Left ventricle myocardium superior (tissue), 1 donor: ENCODE measurements at regions not wholly inside any gene's neighbourhood (a gene's known extent, or its start where the extent isn't known, plus 50 kb on each side); places are given as distances from the start of the nearest gene placed in this dataset.
"Not testable (repeated sequence)": the region's sequence is repeated elsewhere in the genome, so short reads cannot be mapped to it uniquely, and the experiment has no call there.

Experiments used
- ATAC-seq: fragments of 200-7000 bp; cut with Tn5 transposase; one replicate; pipeline ENCODE4 v1.9.1; 2020; ENCODE audit warnings: mild to moderate bottlenecking, moderate library complexity
- DNase-seq: peaks from one replicate; pipeline ENCODE4 v3.0.0-alpha.2; 2020
- intact Hi-C: fragments of 100-400 bp; cut with micrococcal nuclease; formaldehyde crosslinking; loops from one replicate; pipeline ENCODE4 v1.11.0; 2022
- donor health status: DM: no; HTN: yes; CAD: no; lungs with severe emphysema.

DNA sequence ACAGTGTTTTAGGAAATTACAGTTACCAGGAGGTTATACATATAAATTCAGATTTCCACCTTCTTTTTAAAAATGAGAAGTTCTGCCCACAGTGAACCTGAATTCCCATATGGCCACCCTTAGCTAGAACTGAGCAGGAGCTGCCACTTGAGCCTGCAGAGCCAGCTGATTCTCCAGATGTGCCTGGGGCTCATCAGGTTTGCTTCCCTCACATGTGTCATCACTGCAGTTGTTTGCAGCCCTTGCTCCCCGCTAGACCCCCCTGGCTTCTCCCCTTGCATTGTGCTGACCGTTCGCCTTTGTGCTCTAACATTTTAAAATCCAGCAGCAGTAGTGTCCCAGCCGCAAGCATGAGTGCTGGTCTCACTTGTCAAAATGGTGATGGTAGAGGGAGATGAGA is 131.1 kb downstream of the UTRN start:
- DNase-seq (no peak), ATAC-seq (peak; percentile 33)
- intact Hi-C loops, result no loop called here

DNA sequence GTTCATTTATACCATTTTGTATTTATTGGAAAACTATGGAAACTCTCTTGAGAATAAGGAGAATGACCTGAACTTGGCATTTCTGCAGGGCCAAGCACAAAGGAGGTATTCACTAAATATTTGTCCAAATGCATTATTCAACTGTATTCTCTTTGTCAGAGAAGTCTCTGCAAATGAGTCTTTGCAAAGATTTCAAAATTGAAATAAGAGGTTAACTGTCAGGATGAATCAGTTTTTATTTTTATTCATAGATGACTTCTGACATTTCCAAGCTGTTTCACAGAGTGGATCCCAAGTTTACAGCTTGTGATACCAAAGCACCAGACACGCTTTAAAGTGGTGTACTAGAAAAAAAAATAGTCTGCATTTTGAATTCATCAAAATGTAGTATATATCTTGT is 131.6 kb downstream of the UTRN start:
- intact Hi-C loops, result no loop called here
- ATAC-seq, result no peak
- no peak for DNase-seq

DNA sequence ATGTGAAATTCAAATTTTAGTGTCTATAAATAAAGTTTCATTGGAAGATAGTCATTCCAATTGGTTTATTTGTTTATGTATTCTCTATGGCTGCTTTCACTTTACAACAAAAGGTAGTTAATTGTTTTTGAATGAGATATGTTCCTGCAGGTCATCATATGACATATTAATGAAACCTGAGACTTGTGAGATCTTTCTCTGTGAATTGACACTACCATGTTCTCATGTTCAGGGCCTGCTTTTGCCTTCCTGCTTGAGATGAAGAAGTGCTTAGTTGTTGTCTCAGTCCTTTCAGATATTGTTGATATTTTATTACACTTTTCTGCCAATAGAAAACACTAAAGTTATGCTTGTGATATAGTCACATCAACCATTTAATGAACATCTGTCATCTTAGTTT is 132.5 kb downstream of the UTRN start:
- ATAC-seq, result no peak
- no peak for DNase-seq
- intact Hi-C loops, result no loop called here

DNA sequence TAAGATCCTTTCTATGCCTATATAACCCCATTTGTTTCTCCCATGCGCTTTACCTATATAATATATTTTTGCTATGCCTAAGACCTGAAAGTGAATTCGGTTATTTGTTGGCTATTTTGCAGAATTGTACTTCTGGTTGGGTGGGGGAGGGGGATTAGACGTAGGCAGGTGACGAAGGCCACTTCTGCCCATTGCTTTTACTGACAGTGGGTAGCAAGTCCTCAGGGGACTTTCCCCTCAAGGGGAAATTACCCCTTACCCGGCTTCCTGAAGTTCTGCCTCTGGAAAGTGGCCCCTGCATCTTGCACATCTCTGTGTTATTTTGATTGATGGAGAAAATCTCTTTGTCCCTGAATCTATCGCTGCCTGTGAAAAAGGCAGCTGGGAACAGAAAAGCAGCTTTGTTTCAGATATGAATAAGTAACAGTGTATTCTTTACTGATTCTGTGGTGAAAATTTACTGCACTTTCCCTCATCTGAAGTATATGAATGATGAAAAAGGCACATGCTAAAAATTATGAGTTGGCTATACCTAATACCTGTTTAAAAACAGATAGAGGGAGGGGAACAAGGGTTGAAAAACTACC is 133.9 kb downstream of the UTRN start:
- intact Hi-C loops, result no loop called here
- DNase-seq (no peak), ATAC-seq (no peak)

DNA sequence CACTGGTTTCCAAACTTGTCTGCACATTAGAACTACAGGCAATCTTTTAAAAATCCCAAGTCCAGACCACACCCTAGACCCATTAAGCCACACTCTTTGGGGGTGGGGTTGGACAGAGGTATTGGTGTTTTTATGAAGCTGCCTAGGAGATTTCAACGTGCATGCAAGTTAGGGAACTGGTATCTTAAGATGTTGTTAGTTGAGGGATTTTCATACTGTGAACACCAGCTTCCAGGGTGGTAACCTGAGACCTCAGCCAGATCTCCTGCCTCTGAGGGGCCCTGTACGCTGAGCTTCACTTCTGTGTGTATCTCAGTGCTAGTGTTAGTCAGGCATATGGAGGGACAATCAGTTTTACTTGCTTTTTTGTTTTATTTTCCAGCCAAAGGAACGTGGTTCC is 138.0 kb downstream of the UTRN start:
- DNase-seq, result no peak
- no peak for ATAC-seq
- intact Hi-C loops, result loop anchor here (10.0 kb wide), 1 partner anchor 138 kb away; the partner anchor contains the start of gene UTRN

DNA sequence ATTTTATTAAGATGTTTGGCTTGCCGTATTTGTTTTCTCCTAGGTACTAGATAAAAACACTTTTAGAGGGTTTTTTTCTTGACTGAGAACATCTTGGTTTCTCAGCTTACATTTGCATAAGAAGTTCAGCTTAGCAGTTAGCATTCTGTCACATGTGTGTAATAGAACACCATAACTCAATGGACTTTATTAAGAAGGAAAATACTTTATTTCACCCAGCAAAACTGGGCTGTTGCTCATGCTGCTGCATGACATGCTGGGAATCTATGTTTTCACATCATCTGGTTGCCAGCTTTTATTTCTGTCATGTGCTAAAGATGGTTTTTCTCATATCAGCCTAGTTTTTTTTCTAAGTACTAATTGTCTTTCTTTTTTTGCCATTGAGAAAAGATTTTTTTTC is 144.6 kb downstream of the UTRN start:
- intact Hi-C loops, result loop anchor here (10.0 kb wide), 1 partner anchor 145 kb away; the partner anchor contains the start of gene UTRN
- no peak for ATAC-seq
- DNase-seq, result no peak

DNA sequence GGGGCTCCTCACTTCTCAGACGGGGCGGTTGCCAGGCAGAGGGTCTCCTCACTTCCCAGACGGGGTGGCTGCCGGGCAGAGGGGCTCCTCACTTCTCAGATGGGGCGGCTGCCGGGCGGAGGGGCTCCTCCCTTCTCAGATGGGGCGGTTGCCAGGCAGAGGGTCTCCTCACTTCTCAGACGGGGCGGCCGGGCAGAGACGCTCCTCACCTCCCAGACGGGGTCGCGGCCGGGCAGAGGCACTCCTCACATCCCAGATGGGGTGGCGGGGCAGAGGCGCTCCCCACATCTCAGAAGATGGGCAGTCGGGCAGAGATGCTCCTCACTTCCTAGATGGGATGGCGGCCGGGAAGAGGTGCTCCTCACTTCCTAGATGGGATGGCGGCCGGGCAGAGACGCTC is 148.3 kb downstream of the UTRN start:
- DNase-seq, intact Hi-C loops, ATAC-seq: not testable (repeated sequence)

DNA sequence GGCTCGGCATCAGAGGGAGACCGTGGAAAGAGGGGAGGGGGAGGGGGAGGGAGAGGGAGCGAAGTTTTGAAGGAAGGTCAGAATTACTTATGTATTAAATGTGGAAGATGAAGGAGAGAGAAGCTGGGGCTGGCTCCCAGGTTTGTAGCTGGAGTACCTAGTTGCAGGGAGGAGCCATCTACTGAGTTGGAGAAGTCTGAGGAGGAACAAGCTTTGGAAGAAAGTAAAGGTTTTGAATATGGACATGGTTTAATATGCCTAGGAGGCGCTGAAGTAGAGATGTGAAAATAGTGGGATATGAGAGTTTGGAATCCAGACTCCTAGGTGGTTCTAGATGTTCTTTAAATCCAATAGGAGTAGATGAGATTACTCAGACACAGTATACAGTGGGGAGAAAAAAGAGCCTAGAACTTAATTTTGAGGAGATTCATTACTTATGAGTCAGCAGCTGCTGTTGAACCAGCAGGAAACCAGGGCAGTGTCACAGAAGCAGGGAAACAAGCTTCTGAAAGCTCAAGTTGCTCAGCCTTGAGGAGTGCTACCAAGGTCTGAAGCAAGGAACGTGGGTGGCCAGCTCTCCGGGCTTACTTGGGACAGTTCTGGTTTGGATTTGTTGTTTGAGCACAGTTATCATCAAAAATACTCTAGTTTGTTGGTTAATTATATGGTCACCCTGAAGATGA is 149.3 kb downstream of the UTRN start:
- DNase-seq (no peak), ATAC-seq (peak; percentile 22)
- intact Hi-C loops, result no loop called here

DNA sequence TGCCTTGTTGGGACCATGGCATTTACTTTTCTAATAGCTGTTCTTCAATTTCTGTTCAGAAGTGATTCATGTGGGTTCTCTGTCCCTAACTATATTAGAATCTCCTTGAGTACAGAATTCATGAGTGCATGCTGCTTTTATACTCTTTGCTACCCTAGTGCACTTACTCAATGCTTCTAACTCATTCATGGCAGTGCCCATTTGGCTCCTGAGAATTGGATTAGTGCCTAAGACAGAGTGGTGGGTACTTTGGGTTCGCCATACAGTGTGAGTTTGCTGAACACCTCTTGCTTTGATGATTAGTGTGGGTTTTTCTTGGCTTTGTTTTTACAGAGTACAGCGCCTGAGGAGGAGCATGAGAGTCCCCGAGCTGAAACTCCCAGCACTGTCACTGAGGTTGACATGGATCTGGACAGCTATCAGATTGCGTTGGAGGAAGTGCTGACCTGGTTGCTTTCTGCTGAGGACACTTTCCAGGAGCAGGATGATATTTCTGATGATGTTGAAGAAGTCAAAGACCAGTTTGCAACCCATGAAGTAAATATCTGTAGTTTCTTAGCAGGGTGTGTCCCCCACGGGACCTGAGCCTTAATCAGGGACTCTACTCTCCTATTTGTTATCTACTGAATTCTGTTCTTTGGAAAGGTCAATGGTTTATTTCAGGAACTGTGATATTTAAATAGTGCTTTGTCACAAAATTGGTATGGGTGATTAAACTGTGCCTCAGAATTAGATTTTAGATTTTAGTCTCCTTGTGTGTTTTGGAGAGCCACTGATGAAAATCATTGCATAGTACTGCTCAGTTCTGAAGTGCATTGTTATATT is 150.7 kb downstream of the UTRN start:
- intact Hi-C loops, result no loop called here
- ATAC-seq (peak; percentile 59), DNase-seq (no peak)

DNA sequence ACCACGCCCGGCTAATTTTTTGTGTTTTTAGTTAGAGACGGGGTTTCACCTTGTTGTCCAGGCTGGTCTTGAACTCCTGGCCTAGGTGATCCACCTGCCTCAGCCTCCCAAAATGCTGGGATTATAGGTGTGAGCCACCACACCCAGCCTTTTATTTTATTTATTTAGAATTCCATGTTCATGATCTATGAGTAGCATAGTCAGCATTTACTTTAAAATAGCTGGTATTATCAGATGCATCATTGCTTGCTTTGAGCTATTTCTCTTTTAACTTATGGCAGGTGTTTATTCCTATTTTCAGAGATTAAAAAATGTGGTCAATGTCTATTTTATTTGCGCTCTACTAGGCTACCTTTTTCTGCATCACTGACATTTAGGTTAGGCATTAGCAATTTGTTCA is 152.0 kb downstream of the UTRN start:
- DNase-seq (no peak), ATAC-seq (no peak)
- intact Hi-C loops, result no loop called here

DNA sequence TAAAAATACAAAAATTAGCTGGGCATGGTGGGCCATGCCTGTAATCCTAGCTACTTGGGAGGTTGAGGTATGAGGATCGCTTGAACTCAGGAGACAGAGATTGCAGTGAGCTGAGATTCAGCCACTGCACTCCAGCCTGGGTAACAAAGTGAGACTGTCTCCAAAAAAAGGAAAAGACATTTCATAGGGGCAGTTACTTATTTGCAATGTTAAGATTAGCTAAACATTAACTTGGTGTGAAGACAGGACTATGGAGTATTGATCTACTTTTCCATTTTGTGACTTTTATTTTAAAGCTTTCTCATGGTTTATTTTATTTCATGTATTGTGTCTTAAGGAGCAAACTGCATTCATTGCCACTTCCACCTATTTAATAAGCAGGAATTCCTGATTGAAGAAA is 153.0 kb downstream of the UTRN start:
- ATAC-seq (no peak), DNase-seq (no peak)
- intact Hi-C loops, result no loop called here

DNA sequence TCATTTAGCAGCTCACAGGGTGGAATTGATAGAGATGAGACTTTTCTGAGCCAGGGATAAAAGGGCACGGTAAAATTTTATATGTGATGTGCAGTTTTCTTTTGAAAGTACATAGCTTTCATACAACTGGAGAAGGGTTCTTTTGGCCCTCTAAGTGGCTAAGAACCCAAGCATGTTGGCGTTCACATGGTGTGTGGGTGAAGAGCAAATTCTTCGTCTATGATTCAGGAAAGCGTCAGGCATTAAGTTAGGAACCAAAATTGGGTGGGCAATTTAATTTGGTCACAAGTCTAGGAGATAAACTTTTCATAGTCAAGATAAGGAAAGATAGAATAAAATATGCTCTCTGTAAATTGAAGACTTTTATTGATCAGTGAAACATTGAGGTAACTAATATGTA is 153.9 kb downstream of the UTRN start:
- intact Hi-C loops, result no loop called here
- ATAC-seq, result no peak
- DNase-seq, result no peak

DNA sequence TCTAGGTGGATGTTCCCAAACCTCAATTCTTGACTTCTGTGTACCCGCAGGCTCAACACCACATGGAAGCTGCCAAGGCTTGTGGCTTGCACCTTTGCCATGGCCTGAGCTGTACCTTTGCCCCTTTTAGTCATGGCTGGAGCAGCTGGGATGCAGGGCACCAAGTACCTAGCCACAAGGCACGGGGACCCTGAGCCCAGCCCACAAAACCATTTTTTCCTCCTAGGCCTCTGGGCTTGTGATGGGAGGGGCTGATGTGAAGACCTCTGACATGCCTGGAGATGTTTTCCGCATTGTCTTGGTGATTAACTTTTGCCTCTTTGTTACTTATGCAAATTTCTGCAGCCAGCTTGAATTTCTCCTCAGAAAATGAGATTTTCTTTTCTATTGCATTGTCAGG is 156.7 kb downstream of the UTRN start:
- DNase-seq, intact Hi-C loops, ATAC-seq: not testable (repeated sequence)

DNA sequence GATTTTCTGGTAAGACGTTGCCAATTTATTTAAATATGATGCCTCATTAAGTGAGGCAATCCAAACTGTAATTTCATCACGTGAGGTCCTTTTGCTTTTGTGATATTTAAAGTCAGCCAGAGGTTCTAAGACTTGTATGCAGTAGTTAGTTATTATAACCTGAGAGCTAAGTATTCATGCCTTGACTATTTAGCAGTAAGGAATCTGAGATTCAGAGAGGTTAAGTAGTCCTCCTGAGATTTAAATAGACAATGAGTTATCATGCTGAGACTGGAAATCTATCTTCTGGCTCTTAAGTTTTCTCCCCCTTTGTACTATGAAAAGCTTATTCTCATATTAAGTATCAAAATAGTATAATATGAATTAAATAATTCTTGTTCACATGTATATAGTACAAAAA is 158.0 kb downstream of the UTRN start:
- intact Hi-C loops, result no loop called here
- DNase-seq (no peak), ATAC-seq (no peak)

DNA sequence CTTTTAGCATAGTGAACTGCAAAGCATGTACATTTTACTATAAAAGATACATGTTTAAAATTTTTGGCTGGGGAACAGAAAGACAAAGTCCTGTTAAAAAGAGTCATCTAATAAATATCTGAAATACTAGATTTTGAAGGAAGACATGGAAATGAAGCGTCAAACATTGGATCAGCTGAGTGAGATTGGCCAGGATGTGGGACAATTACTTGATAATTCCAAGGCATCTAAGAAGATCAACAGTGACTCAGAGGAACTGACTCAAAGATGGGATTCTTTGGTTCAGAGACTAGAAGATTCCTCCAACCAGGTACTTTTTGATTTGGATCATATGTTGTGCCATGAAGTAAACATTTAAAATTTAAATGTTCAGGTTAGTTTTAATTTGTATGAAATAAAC is 162.3 kb downstream of the UTRN start:
- no peak for ATAC-seq
- DNase-seq, result no peak
- intact Hi-C loops, result no loop called here

DNA sequence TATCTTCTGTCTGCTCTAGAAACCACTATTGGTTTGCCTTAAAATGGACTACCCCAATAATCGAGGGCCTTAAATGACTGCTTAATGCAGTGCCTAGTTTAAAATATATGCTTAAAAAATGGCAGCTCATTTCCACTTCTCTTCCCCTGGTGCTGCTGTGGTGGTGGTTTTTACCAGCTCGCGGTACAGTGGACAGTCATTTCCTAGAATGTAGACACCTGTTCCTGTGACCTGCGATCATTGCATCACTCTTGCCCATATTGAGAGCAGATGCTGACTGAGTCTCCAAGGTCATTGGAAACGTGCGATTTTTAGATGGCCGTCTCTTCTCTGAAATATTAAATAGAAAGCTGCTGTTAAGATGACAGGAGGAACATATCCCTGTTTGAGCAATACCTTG is 164.1 kb downstream of the UTRN start:
- DNase-seq, result no peak
- ATAC-seq, result no peak
- intact Hi-C loops, result no loop called here

DNA sequence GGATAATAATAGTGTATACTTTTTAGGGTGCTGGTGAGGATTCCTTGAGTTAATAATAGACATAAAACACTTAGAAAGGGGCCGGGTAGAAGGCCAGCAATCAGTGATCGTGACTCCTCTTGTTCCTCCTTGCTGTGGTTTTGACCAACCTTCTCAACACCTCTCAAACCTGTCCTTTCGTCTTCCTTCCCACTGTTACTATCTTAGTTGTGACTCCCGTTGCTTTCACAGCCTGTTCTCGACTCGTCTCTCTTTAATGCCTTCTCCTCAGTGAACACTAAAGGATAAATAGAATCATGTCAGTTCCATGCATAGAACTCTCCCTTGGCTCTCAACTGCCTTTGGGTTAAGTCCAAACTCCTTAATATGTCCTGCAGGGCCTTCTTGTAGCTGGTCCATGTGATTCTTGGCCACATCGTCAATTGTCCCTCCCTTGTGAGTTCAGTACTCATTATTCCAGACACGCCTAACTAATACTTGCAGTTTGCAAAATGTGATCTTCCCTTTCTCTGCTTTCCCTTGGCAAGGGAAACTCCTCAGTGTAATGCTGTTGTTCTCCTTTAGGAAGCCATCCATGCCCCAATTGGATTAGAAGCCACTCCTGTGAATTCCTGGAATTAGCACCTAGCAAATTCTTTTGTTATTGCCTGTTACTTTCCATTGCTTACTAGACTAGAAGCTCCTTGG is 164.9 kb downstream of the UTRN start:
- intact Hi-C loops, result no loop called here
- DNase-seq (no peak), ATAC-seq (peak; percentile 86)

DNA sequence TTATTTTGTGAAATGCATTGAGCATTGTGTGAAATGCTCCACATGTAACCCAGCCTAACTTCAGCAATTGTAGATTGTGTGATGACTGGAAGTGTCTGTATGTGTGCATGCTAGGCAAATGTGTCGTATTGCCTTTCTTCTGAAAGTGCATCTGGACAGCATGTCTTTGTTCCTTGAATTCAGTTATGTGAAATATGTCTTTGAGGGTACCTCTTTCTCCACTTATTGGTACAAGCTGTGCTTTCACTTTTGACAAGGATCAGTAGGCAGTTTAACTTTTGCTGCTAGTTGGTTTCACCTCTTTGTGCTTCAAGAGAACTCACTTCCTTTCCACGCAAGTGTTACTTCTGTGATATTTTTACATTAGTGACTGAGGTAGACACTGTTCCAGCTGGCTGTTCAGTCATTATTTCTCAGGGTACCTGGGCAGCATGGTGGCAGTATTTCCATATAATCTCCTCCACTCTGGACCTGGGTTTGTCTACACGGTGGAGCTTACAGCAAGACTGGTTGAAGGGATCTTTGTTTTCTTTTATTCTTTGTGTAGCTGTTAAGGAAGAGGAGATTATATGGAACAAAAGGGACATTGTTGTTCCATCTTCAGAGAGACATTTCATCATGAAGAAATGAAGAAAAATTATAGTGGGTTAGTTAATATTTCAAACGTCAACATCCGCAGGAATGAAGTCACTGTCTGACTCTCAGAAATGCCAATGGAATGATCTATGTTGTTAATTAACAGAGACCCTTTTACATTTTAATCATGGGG is 175.4 kb downstream of the UTRN start:
- DNase-seq, result no peak
- intact Hi-C loops, result no loop called here

DNA sequence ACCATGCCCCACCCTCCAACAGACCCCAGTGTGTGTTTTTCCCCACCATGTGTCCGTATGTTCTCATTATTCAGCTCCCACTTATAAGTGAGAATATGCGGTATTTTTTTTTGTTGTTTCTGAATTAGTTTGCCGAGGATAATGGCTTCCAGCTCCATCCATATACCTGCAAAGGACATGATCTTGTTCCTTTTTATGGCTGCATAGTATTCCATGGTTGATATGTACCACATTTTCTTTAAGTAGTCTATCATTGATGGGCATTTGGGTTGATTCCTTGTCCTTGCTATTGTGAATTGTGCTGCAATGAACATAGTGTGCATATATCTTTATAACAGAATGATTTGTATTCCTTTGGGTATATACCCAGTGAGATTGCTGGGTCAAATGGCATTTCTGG is 176.9 kb downstream of the UTRN start:
- intact Hi-C loops, result no loop called here
- no peak for ATAC-seq
- no peak for DNase-seq

More for the DNA sequence above, 175.4 kb downstream of the UTRN start:
- ATAC-seq, result no peak
